ENCODE measurements at regions not wholly inside any gene's neighbourhood (a gene's known extent, or its start where the extent isn't known, plus 50 kb on each side); places are given as distances from the start of the nearest gene placed in this dataset.

DNA sequence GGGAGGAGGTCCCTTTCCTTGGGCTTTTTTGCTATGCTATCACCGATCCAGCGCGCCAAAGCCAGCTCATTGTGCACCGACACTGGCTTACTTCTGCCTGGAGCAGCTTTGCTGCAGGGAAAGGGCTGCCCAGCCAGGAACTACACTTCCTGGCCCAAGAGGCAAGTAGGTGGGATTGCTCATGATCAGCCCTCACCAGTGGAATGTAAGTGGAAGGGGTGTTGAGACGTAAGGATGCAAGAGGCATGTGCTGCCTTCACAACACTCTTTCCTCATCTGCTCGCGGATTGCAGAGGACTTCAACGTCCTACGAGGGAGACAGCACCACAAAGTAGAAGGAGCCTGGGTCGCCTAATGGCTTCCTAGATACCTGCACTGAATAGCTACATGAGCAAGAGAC is 104.3 kb upstream of the FOXF1 start:
- no peak for TF ChIP-seq POLR2A (IDR thresholded peaks at IDR 0.05; ENCODE audit: low read depth, low read length)
- no peak for TF ChIP-seq TAF1 (IDR thresholded peaks at IDR 0.05; ENCODE audit: low read depth, low read length)
- no peak for TF ChIP-seq POLR2AphosphoS5 (IDR thresholded peaks at IDR 0.05; ENCODE audit: low read depth, low read length)
- TF ChIP-seq POU2F2 (IDR thresholded peaks at IDR 0.05; ENCODE audit: low read depth, low read length), result no peak
- no peak for TF ChIP-seq PAX5 (IDR thresholded peaks at IDR 0.05; ENCODE audit: insufficient read depth, low read length, severe bottlenecking)
